Mesenchymal stem cell (in vitro differentiated cells and primary cell): ENCODE measurements at regions not wholly inside any gene's neighbourhood (a gene's known extent, or its start where the extent isn't known, plus 50 kb on each side); places are given as distances from the start of the nearest gene placed in this dataset.

Experiments
- DNase-seq: peaks from one replicate; pipeline ENCODE4 v3.0.0-alpha.2; 2013
- H2AFZ ChIP-seq: one replicate; pipeline ENCODE4 v1.6.1; 2013; ENCODE audit warnings: low read depth, mild to moderate bottlenecking, control low read depth, inconsistent platforms, low read length, moderate library complexity
- H2AK5ac ChIP-seq: 2 replicates; pipeline ENCODE4 v1.6.1; 2013; ENCODE audit warnings: low read length, moderate library complexity, mild to moderate bottlenecking, inconsistent platforms; ENCODE audit not compliant: severe bottlenecking
- H2BK120ac ChIP-seq: one replicate; pipeline ENCODE4 v1.6.1; 2013; ENCODE audit warnings: low read depth, mild to moderate bottlenecking, inconsistent platforms, low read length, moderate library complexity
- H2BK12ac ChIP-seq, 2 experiments: one replicate each; pipeline ENCODE4 v1.6.1; 2013; ENCODE audit warnings: inconsistent platforms in 2 of 2, low read length in 2 of 2, mild to moderate bottlenecking in 2 of 2, moderate library complexity in 2 of 2, control low read depth in 1 of 2
- H2BK15ac ChIP-seq: one replicate; pipeline ENCODE4 v1.6.1; 2013; ENCODE audit warnings: mild to moderate bottlenecking, low read depth, inconsistent platforms; ENCODE audit not compliant: poor library complexity, severe bottlenecking
- H2BK5ac ChIP-seq: 2 replicates; pipeline ENCODE4 v1.6.1; 2013; ENCODE audit warnings: low read depth, mild to moderate bottlenecking, low read length, control low read depth, inconsistent platforms; ENCODE audit not compliant: poor library complexity, severe bottlenecking
- H3K14ac ChIP-seq, 2 experiments: one replicate each; pipeline ENCODE4 v1.6.1; 2013; ENCODE audit warnings: inconsistent platforms in 2 of 2, low read length in 2 of 2, control low read depth in 1 of 2, mild to moderate bottlenecking in 1 of 2, moderate library complexity in 1 of 2
- H3K18ac ChIP-seq, 2 experiments: one replicate each; pipeline ENCODE4 v1.6.1; 2013; ENCODE audit warnings: inconsistent platforms in 2 of 2, low read length in 2 of 2, control low read depth in 1 of 2, low read depth in 1 of 2, mild to moderate bottlenecking in 1 of 2
- H3K23ac ChIP-seq, 2 experiments: one replicate each; pipeline ENCODE4 v1.6.1; 2013; ENCODE audit warnings: inconsistent platforms in 2 of 2, low read length in 2 of 2, mild to moderate bottlenecking in 2 of 2, moderate library complexity in 2 of 2, control low read depth in 1 of 2
- H3K27ac ChIP-seq: 2 replicates; pipeline ENCODE4 v1.5.1; 2013; ENCODE audit warnings: mild to moderate bottlenecking, moderate library complexity, low read length, control low read depth, inconsistent platforms; ENCODE audit not compliant: poor library complexity, severe bottlenecking
- H3K27me3 ChIP-seq, 2 experiments: 2 replicates each; pipeline versions ENCODE4 v1.6.1 to v1.7.0; 2013; ENCODE audit warnings: low read length in 2 of 2, mild to moderate bottlenecking in 2 of 2, moderate library complexity in 2 of 2, control low read depth in 1 of 2, inconsistent platforms in 1 of 2; ENCODE audit not compliant: control insufficient read depth in 1 of 2, insufficient read depth in 1 of 2
- H3K36me3 ChIP-seq, 2 experiments: 2 replicates each; pipeline versions ENCODE4 v1.6.1 to v1.7.0; 2013; ENCODE audit warnings: low read length in 2 of 2, control low read depth in 1 of 2, inconsistent platforms in 1 of 2, low read depth in 1 of 2, mild to moderate bottlenecking in 1 of 2; ENCODE audit not compliant: insufficient read depth in 2 of 2, control insufficient read depth in 1 of 2
- H3K4ac ChIP-seq, 2 experiments: one replicate each; pipeline ENCODE4 v1.6.1; 2013; ENCODE audit warnings: inconsistent platforms in 2 of 2, low read length in 2 of 2, mild to moderate bottlenecking in 2 of 2, moderate library complexity in 2 of 2, control low read depth in 1 of 2, low read depth in 1 of 2
- H3K4me1 ChIP-seq: 2 replicates; pipeline ENCODE4 v1.6.1; 2013; ENCODE audit warnings: low read depth, low read length, control low read depth; ENCODE audit not compliant: control insufficient read depth, insufficient read depth
- H3K4me2 ChIP-seq: 2 replicates; pipeline ENCODE4 v1.6.1; 2013; ENCODE audit warnings: low read length, mild to moderate bottlenecking, inconsistent platforms; ENCODE audit not compliant: poor library complexity, severe bottlenecking
- H3K4me3 ChIP-seq, 2 experiments: 2 replicates each; pipeline versions ENCODE4 v1.5.1 to v1.7.0; 2013; ENCODE audit warnings: low read length in 2 of 2, mild to moderate bottlenecking in 2 of 2, control low read depth in 1 of 2, low read depth in 1 of 2; ENCODE audit not compliant: insufficient read depth in 1 of 2
- H3K79me1 ChIP-seq: replicated peaks from 2 replicates; pipeline ENCODE4 v1.6.1; 2013; ENCODE audit warnings: mild to moderate bottlenecking, control low read depth, low read length, inconsistent platforms; ENCODE audit not compliant: poor library complexity, severe bottlenecking
- H3K9ac ChIP-seq: 2 replicates; pipeline ENCODE4 v1.7.0; 2013; ENCODE audit warnings: mild to moderate bottlenecking, low read length, moderate library complexity
- H3K9me3 ChIP-seq: 2 replicates; pipeline ENCODE4 v1.7.0; 2013; ENCODE audit warnings: mild to moderate bottlenecking, low read length; ENCODE audit not compliant: control insufficient read depth
- H4K8ac ChIP-seq: one replicate; pipeline ENCODE4 v1.6.1; 2013; ENCODE audit warnings: inconsistent platforms, mild to moderate bottlenecking, low read length, moderate library complexity
- H4K91ac ChIP-seq: one replicate; pipeline ENCODE4 v1.6.1; 2013; ENCODE audit warnings: mild to moderate bottlenecking, low read length, inconsistent platforms
- WGBS: methylation state at CpG from one replicate; pipeline ENCODE4 v1.1.7; 2013; ENCODE audit warnings: mixed read lengths; 5-methylcytosine and 5-hydroxymethylcytosine counted together

DNA sequence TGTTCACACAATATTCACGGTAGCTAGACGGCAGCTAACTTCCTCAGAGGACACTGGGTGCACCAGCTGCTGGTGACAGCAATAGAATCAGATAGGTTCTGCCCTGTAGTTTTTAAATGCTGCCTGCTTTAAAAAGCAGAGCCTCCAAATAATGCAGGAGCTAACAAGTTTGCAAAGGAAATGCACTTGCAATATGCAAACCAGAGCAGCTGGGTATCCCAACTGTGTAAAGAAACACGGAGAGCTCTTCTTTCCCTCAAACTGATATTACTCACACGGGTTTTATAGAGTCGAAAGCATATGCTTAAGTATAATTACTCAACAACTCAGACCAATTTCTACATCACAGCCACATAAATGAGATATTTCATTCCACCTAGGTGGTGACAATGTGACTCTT, 432.7 kb downstream of the TFAP2A start:
- Histone ChIP-seq H3K4ac (no peak overlapping the region), H3K79me1 (no peaks in the 10 kb centered on the region), H3K36me3 (no peaks in the 10 kb centered on the region), H3K23ac (no peak overlapping the region), H2AK5ac (no peak overlapping the region), H3K18ac (no peak overlapping the region), H3K9me3 (peaks cover 22% of the 10 kb centered on the region), H3K9ac (no peak overlapping the region), H2BK5ac (no peak overlapping the region), H2BK120ac (no peak overlapping the region), H2BK15ac (no peak overlapping the region), H4K91ac (no peak overlapping the region), H2AFZ (no peak overlapping the region), H3K4me1 (no peaks in the 10 kb centered on the region), H3K4me2 (no peak overlapping the region), H4K8ac (no peak overlapping the region), H3K27me3 (no peaks in the 10 kb centered on the region), H3K4me3 (no peak overlapping the region), H3K14ac (no peak overlapping the region), H3K27ac (no peak overlapping the region), H2BK12ac (no peak overlapping the region)
- DNase-seq: no peak
- 73% methylated on average over 5 of the region's 5 CpGs for WGBS

- 93% methylated on average over 5 of the region's 5 CpGs for WGBS
- Histone ChIP-seq H3K4me3 (no peak overlapping the region), H3K79me1 (no peaks in the 10 kb centered on the region), H3K18ac (no peak overlapping the region), H4K8ac (no peak overlapping the region), H2BK120ac (no peak overlapping the region), H2BK15ac (no peak overlapping the region), H2AFZ (no peak overlapping the region), H3K14ac (no peak overlapping the region), H3K4me1 (no peaks in the 10 kb centered on the region), H4K91ac (no peak overlapping the region), H3K27me3 (no peaks in the 10 kb centered on the region), H3K4me2 (no peak overlapping the region), H3K9me3 (peaks cover 15% of the 10 kb centered on the region), H2AK5ac (no peak overlapping the region), H3K4ac (no peak overlapping the region), H2BK5ac (no peak overlapping the region), H3K36me3 (no peaks in the 10 kb centered on the region), H2BK12ac (no peak overlapping the region), H3K23ac (no peak overlapping the region), H3K27ac (no peak overlapping the region), H3K9ac (no peak overlapping the region)
- no peak for DNase-seq
Measured at GRCh38 chr6:9979996-9980395, 434.9 kb downstream of the TFAP2A start.

GRCh38 chr6:9978480-9978879, 436.4 kb downstream of the TFAP2A start:
- Histone ChIP-seq H3K4ac (no peak overlapping the region), H3K9me3 (peaks cover 8% of the 10 kb centered on the region), H2BK5ac (no peak overlapping the region), H3K27ac (no peak overlapping the region), H4K8ac (no peak overlapping the region), H3K4me2 (no peak overlapping the region), H3K18ac (no peak overlapping the region), H3K14ac (no peak overlapping the region), H3K36me3 (no peaks in the 10 kb centered on the region), H3K79me1 (no peaks in the 10 kb centered on the region), H2AK5ac (no peak overlapping the region), H3K9ac (no peak overlapping the region), H3K23ac (no peak overlapping the region), H2AFZ (no peak overlapping the region), H3K4me1 (no peaks in the 10 kb centered on the region), H2BK120ac (no peak overlapping the region), H2BK15ac (no peak overlapping the region), H3K4me3 (no peak overlapping the region), H4K91ac (no peak overlapping the region), H2BK12ac (no peak overlapping the region), H3K27me3 (no peaks in the 10 kb centered on the region)
- no peak for DNase-seq
- WGBS: 90% methylated on average over 6 of the region's 6 CpGs

GRCh38 chr6:9977411-9977810, 437.5 kb downstream of the TFAP2A start:
- Histone ChIP-seq H3K14ac (no peak overlapping the region), H3K27me3 (no peaks in the 10 kb centered on the region), H3K79me1 (no peaks in the 10 kb centered on the region), H3K18ac (no peak overlapping the region), H4K91ac (no peak overlapping the region), H2BK120ac (no peak overlapping the region), H3K4me1 (no peaks in the 10 kb centered on the region), H2AK5ac (no peak overlapping the region), H3K27ac (no peak overlapping the region), H3K4me2 (no peak overlapping the region), H2BK15ac (no peak overlapping the region), H3K36me3 (no peaks in the 10 kb centered on the region), H3K4me3 (no peak overlapping the region), H3K9ac (no peak overlapping the region), H2BK5ac (no peak overlapping the region), H2BK12ac (no peak overlapping the region), H3K23ac (no peak overlapping the region), H4K8ac (no peak overlapping the region), H3K4ac (no peak overlapping the region), H2AFZ (no peak overlapping the region), H3K9me3 (peaks cover 12% of the 10 kb centered on the region)
- WGBS: no CpG with 5 or more reads among the region's 2 CpGs
- DNase-seq: no peak
